Type B pancreatic cell (in vitro differentiated cells): ENCODE measurements at regions not wholly inside any gene's neighbourhood (a gene's known extent, or its start where the extent isn't known, plus 50 kb on each side); places are given as distances from the start of the nearest gene placed in this dataset.

Source experiments
- DNase-seq: peaks from one replicate; pipeline ENCODE4 v3.0.0; 2021; ENCODE audit warnings: mixed read lengths; ENCODE audit not compliant: unreplicated experiment; ENCODE audit errors: extremely low spot score
- H3K27ac Mint-ChIP-seq: 2 replicates; pipeline ENCODE4 v1.8.0; 2021; ENCODE audit warnings: mild to moderate bottlenecking, mixed read lengths
- H3K27me3 Mint-ChIP-seq: 2 replicates; pipeline ENCODE4 v1.8.0; 2021; ENCODE audit warnings: mixed read lengths
- H3K36me3 Mint-ChIP-seq: 2 replicates; pipeline ENCODE4 v1.8.0; 2021; ENCODE audit warnings: mixed read lengths
- H3K4me1 Mint-ChIP-seq: one replicate; pipeline ENCODE4 v1.8.0; 2021; ENCODE audit warnings: mixed read lengths; ENCODE audit not compliant: unreplicated experiment
- H3K4me3 Mint-ChIP-seq: 2 replicates; pipeline ENCODE4 v1.8.0; 2021; ENCODE audit warnings: mild to moderate bottlenecking, mixed read lengths
- H3K9me3 Mint-ChIP-seq: 2 replicates; pipeline ENCODE4 v1.8.0; 2021; ENCODE audit warnings: mixed read lengths
- CTCF ChIP-seq: fragments of 200-600 bp; sonication (generic); conservative IDR thresholded peaks from 2 replicates; pipeline ENCODE4 v1.5.0; 2021; ENCODE audit warnings: antibody characterized with exemption, mild to moderate bottlenecking

- no peak overlapping the region for H3K4me3 Mint-ChIP-seq
- peaks cover 38% of the 10 kb centered on the region for H3K4me1 Mint-ChIP-seq
These were observed 105.5 kb downstream of the FAT3 start for GRCh38 chr11:92330114-92330513.

DNA sequence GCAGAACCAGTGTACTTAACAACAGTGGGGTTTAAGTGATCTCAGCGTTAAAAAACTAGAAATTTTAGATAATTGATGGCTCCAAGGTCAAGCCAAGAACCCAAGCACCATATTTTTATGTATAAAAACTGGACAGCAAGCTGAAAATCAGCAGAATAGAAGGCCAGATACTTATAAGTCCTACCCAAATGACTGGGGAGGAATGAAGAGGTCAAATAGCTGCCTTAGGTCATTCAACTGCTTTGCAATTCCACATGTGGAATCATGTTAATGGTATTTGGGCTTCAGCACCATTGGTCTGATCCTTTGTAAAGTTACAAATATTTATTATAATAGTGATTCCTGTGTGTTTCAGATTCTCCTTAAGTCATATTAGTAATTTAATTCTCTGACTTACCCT, 108.4 kb downstream of the FAT3 start:
- Mint-ChIP-seq H3K4me3 (no peak overlapping the region), H3K9me3 (peaks cover 3% of the 10 kb centered on the region), H3K4me1 (peaks cover 38% of the 10 kb centered on the region), H3K27me3 (no peaks in the 10 kb centered on the region), H3K27ac (no peak overlapping the region), H3K36me3 (no peaks in the 10 kb centered on the region)
- TF ChIP-seq CTCF, result no peak
- DNase-seq, result no peak

More at GRCh38 chr11:92330114-92330513, 105.5 kb downstream of the FAT3 start:
- H3K27me3 Mint-ChIP-seq, result no peaks in the 10 kb centered on the region
- no peak for DNase-seq
- peaks cover 3% of the 10 kb centered on the region for H3K9me3 Mint-ChIP-seq
- H3K27ac Mint-ChIP-seq, result peak overlapping the region; percentile 50
- no peaks in the 10 kb centered on the region for H3K36me3 Mint-ChIP-seq
- TF ChIP-seq CTCF, result no peak

DNA sequence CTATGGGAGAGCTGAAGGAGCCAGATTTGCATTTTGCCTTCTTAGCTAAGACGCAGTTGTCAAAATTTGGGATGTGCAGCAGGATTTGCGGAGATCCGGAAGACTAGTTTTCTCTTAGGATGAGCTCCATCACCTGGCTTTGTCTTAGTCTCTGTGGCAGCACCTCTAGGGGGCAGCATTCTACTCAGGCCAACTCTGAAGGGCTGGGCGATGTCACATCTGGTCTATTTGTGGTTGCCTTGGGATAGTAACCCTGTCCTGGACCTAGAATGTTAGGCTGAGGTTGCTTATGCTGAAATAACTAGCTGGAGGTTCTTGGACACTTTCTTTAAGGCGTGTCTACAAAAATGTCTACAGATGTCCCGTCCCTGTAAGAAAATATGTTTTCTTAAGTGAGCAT, 116.2 kb downstream of the FAT3 start:
- Mint-ChIP-seq H3K4me3 (no peak overlapping the region), H3K9me3 (no peaks in the 10 kb centered on the region), H3K27ac (no peak overlapping the region), H3K27me3 (peaks cover 4% of the 10 kb centered on the region), H3K36me3 (peaks cover 7% of the 10 kb centered on the region), H3K4me1 (peaks cover 9% of the 10 kb centered on the region)
- DNase-seq, result no peak
- TF ChIP-seq CTCF, result peak; percentile 47

DNA sequence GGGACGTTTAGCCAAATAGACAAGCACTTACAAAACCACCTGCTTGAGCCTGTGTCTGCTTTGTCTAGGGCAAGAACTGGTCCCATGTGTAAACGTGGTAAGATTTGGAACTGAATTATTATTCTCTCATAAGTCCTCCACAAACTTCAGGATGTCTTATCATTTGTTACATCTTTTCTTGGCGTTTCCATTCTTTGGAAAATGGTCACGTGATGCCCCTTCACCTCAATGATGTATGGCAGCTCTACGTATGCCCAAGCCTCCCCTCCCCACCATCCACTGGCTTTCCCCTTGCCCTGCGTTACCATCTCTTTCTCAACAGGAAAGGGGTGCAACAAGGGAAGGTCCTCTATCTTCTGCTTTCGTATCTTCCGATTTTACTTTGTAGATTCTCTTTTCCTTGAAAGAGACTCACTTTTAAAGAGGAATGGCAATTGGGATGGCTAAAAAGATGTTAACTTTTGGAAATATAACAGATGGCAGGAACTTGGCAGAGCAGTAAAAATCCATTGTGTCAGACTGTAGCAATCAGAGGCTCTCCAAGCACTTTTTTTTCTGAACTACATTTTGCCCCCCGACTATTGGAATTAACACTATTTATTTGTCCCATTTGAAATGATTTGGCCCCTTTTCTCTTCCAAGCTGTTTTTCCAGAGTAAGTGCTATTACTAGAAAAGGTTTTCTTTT, 117.6 kb downstream of the FAT3 start:
- Mint-ChIP-seq H3K36me3 (peaks cover 7% of the 10 kb centered on the region), H3K4me1 (peaks cover 13% of the 10 kb centered on the region), H3K9me3 (no peaks in the 10 kb centered on the region), H3K27me3 (peaks cover 4% of the 10 kb centered on the region), H3K27ac (no peak overlapping the region), H3K4me3 (no peak overlapping the region)
- DNase-seq, result no peak
- TF ChIP-seq CTCF, result no peak

DNA sequence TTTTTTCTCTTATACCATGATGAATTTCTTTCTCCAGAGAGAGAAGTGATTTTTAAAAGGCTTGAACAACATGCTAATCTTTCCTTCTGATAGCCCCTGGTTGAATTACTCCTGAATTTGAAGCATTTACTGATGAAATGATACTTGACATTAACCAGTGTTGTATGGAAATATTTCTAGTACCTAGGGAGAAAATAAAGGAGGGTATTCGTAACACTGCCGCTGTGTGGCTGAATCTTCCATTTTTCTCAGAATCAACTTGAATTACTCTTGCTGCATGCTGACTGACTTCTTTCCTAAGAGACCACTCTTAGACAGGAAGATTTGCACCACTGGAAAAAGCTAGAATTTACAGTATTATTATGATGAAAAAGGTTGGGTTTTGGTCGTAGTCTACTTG, 118.3 kb downstream of the FAT3 start:
- no peak for TF ChIP-seq CTCF
- no peak overlapping the region for H3K27ac Mint-ChIP-seq
- peaks cover 17% of the 10 kb centered on the region for H3K4me1 Mint-ChIP-seq
- H3K4me3 Mint-ChIP-seq, result no peak overlapping the region
- H3K36me3 Mint-ChIP-seq, result peaks cover 7% of the 10 kb centered on the region
- H3K9me3 Mint-ChIP-seq, result no peaks in the 10 kb centered on the region
- H3K27me3 Mint-ChIP-seq, result peaks cover 4% of the 10 kb centered on the region
- DNase-seq, result no peak
